GM12801 (cell line): ENCODE measurements at regions not wholly inside any gene's neighbourhood (a gene's known extent, or its start where the extent isn't known, plus 50 kb on each side); places are given as distances from the start of the nearest gene placed in this dataset.

ENCODE experiments used
- CTCF ChIP-seq: IDR thresholded peaks from one replicate; pipeline ENCODE4 v1.5.1; 2011; ENCODE audit warnings: control low read depth; ENCODE audit not compliant: insufficient read length; ENCODE audit errors: extremely low read depth

- TF ChIP-seq CTCF, result no peak
Observed at GRCh38 chr1:244318512-244318911, 133.2 kb downstream of the ADSS2 start.

GRCh38 chr1:244319283-244320132 is 132.2 kb downstream of the ADSS2 start:
- no peak for TF ChIP-seq CTCF

GRCh38 chr1:244322181-244322580 is 129.5 kb downstream of the ADSS2 start:
- no peak for TF ChIP-seq CTCF

- no peak for TF ChIP-seq CTCF
Observed at GRCh38 chr1:244322791-244323521, 128.8 kb downstream of the ADSS2 start.

- TF ChIP-seq CTCF, result no peak
Observed at GRCh38 chr1:244324176-244324883, 127.4 kb downstream of the ADSS2 start.

- TF ChIP-seq CTCF, result no peak
Observed at GRCh38 chr1:244325056-244325758, 126.5 kb downstream of the ADSS2 start.
